ENCODE measurements at regions not wholly inside any gene's neighbourhood (a gene's known extent, or its start where the extent isn't known, plus 50 kb on each side); places are given as distances from the start of the nearest gene placed in this dataset.

DNA sequence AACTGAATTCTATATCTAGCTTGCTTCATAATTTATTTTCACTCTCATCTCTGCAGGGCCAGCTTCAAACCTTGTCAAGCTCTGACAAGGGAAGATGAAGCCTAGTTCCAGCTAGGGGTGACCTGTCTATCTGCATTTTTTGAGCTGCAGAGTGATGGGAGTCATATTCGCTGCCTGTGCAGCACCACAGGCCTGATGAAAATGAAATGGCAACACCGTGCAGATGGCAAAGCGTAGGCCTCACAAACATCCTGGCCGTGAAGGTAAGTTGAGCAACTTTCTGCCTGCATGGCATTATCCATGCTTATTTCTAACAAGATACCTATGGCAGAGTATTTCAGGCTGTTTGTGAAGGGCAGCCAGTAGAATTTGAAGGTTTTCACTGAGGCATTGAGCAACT lies 86.4 kb upstream of the C1QTNF9B start:
- Histone ChIP-seq H3K9ac (ENCODE audit: insufficient read depth in 1 of 2, low read length in 2 of 2) (no peak overlapping the region), H3K4me3 (no peak overlapping the region), H3K27me3 (ENCODE audit: control insufficient read depth in 3 of 3, insufficient read depth in 3 of 3, low read length in 2 of 3) (no peaks in the 10 kb centered on the region), H3K4me1 (ENCODE audit: control insufficient read depth in 5 of 5, insufficient read depth in 5 of 5, low read length in 5 of 5) (peaks cover 0 to 27% (median 9%) of the 10 kb centered on the region in 5 donors), H3K27ac (ENCODE audit: low read depth in 1 of 2, low read length in 1 of 2) (no peak overlapping the region), H3K9me3 (ENCODE audit: control insufficient read depth in 4 of 4, insufficient read depth in 3 of 4, low read length in 3 of 4) (no peaks in the 10 kb centered on the region), H3K36me3 (ENCODE audit: control insufficient read depth in 4 of 4, insufficient read depth in 4 of 4, low read length in 4 of 4) (no peaks in the 10 kb centered on the region)
- TF ChIP-seq, protein P1, sequence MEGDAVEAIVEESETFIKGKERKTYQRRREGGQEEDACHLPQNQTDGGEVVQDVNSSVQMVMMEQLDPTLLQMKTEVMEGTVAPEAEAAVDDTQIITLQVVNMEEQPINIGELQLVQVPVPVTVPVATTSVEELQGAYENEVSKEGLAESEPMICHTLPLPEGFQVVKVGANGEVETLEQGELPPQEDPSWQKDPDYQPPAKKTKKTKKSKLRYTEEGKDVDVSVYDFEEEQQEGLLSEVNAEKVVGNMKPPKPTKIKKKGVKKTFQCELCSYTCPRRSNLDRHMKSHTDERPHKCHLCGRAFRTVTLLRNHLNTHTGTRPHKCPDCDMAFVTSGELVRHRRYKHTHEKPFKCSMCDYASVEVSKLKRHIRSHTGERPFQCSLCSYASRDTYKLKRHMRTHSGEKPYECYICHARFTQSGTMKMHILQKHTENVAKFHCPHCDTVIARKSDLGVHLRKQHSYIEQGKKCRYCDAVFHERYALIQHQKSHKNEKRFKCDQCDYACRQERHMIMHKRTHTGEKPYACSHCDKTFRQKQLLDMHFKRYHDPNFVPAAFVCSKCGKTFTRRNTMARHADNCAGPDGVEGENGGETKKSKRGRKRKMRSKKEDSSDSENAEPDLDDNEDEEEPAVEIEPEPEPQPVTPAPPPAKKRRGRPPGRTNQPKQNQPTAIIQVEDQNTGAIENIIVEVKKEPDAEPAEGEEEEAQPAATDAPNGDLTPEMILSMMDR (IDR thresholded peaks at IDR 0.05; ENCODE audit: control extremely low read depth, extremely low read depth), result no peak
- ATAC-seq (ENCODE audit: insufficient read depth, low FRiP score), result no peak
- 92% methylated on average over 4 of the region's 4 CpGs for WGBS, 2 donors
- DNase-seq, result no peak

DNA sequence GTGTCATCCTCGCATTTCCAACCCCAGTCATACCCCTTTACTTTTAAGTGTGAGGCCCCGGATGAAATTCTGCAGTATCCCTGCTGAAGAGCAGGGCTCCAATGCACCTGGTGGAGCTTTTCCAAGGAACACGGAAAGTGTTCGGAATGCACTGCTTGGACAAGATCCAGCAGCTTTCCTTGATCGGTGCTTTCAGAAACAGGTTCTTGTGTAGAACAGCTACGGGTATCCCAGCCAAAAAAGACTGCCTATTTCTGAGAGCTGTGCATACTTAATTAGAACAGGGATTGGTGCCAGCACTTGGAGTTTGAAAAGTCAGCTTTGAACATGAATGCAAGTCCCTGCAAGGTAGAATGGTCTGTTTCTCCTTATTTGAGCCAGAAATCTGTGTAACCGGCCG lies 87.2 kb upstream of the C1QTNF9B start:
- H3K4me3 ChIP-seq, result no peak overlapping the region
- no peaks in the 10 kb centered on the region for H3K36me3 ChIP-seq (ENCODE audit: control insufficient read depth in 4 of 4, insufficient read depth in 4 of 4, low read length in 4 of 4)
- ATAC-seq (ENCODE audit: insufficient read depth, low FRiP score) (no peak), DNase-seq (peak; percentile 54 to 89 (median 59))
- WGBS, 2 donors, result 67 to 77% methylated on average over 8 of the region's 8 CpGs
- no peaks in the 10 kb centered on the region for H3K27me3 ChIP-seq (ENCODE audit: control insufficient read depth in 3 of 3, insufficient read depth in 3 of 3, low read length in 2 of 3)
- peaks cover 0 to 21% (median 9%) of the 10 kb centered on the region in 5 donors for H3K4me1 ChIP-seq (ENCODE audit: control insufficient read depth in 5 of 5, insufficient read depth in 5 of 5, low read length in 5 of 5)
- H3K27ac ChIP-seq (ENCODE audit: low read depth in 1 of 2, low read length in 1 of 2), result no peak overlapping the region
- no peaks in the 10 kb centered on the region for H3K9me3 ChIP-seq (ENCODE audit: control insufficient read depth in 4 of 4, insufficient read depth in 3 of 4, low read length in 3 of 4)
- TF ChIP-seq, protein P1 (IDR thresholded peaks at IDR 0.05; ENCODE audit: control extremely low read depth, extremely low read depth), result no peak
- H3K9ac ChIP-seq (ENCODE audit: insufficient read depth in 1 of 2, low read length in 2 of 2), result no peak overlapping the region

DNA sequence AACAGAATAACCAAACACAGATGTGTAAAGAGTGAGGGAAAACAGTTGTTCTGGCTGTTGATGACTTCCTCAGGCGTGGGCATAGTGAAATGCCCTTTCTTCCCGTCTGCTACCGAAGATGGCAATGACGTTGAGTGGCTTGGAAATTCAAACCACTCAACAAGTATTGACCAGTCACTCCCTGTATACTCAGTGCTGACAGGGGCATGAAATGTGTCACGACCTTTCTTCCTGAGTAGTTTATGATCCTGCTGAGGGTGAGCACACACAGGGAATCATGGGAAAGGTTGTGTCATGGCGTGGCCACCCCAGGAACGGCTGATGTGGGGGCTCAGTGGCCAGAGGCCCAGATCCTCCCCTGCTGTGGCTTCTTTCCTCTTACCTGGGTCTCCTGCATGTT lies 87.8 kb upstream of the C1QTNF9B start:
- TF ChIP-seq, protein P1 (IDR thresholded peaks at IDR 0.05; ENCODE audit: control extremely low read depth, extremely low read depth), result no peak
- Histone ChIP-seq H3K27me3 (ENCODE audit: control insufficient read depth in 3 of 3, insufficient read depth in 3 of 3, low read length in 2 of 3) (no peaks in the 10 kb centered on the region), H3K9ac (ENCODE audit: insufficient read depth in 1 of 2, low read length in 2 of 2) (no peak overlapping the region), H3K4me1 (ENCODE audit: control insufficient read depth in 5 of 5, insufficient read depth in 5 of 5, low read length in 5 of 5) (peaks cover 0 to 23% (median 8%) of the 10 kb centered on the region in 5 donors), H3K9me3 (ENCODE audit: control insufficient read depth in 4 of 4, insufficient read depth in 3 of 4, low read length in 3 of 4) (no peaks in the 10 kb centered on the region), H3K27ac (ENCODE audit: low read depth in 1 of 2, low read length in 1 of 2) (no peak overlapping the region), H3K4me3 (no peak overlapping the region), H3K36me3 (ENCODE audit: control insufficient read depth in 4 of 4, insufficient read depth in 4 of 4, low read length in 4 of 4) (no peaks in the 10 kb centered on the region)
- DNase-seq (no peak), ATAC-seq (ENCODE audit: insufficient read depth, low FRiP score) (no peak)
- 67 to 79% methylated on average over 7 of the region's 7 CpGs for WGBS, 2 donors

DNA sequence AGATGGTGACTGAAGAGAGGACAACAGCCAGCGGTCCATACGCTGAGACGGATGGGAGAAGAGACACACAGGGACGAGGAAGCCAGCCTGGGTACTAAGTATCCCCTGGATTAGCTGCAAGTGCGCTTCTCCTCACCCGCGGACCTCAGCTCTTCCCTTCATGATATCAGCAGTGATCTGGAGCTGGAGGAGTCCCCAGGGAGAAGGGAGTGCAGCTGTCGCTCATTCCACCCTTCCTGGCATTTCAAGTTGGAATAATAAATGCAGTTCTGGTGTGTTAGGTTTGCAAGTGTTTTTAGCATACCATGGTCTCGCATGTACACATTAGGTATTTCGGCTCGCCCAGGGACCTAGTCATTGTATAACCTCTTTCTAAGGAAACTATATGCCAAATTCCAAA lies 88.5 kb upstream of the C1QTNF9B start:
- Histone ChIP-seq H3K27ac (ENCODE audit: low read depth in 1 of 2, low read length in 1 of 2) (no peak overlapping the region), H3K36me3 (ENCODE audit: control insufficient read depth in 4 of 4, insufficient read depth in 4 of 4, low read length in 4 of 4) (no peaks in the 10 kb centered on the region), H3K9ac (ENCODE audit: insufficient read depth in 1 of 2, low read length in 2 of 2) (no peak overlapping the region), H3K4me1 (ENCODE audit: control insufficient read depth in 5 of 5, insufficient read depth in 5 of 5, low read length in 5 of 5) (peaks cover 0 to 29% (median 6%) of the 10 kb centered on the region in 5 donors), H3K4me3 (no peak overlapping the region), H3K27me3 (ENCODE audit: control insufficient read depth in 3 of 3, insufficient read depth in 3 of 3, low read length in 2 of 3) (no peaks in the 10 kb centered on the region), H3K9me3 (ENCODE audit: control insufficient read depth in 4 of 4, insufficient read depth in 3 of 4, low read length in 3 of 4) (no peaks in the 10 kb centered on the region)
- no peak for ATAC-seq (ENCODE audit: insufficient read depth, low FRiP score)
- TF ChIP-seq, protein P1 (IDR thresholded peaks at IDR 0.05; ENCODE audit: control extremely low read depth, extremely low read depth), result no peak
- 89 to 91% methylated on average over 11 of the region's 11 CpGs for WGBS, 2 donors
- no peak for DNase-seq

Data from lung (tissue), 11 donors.